ENCODE measurements at regions not wholly inside any gene's neighbourhood (a gene's known extent, or its start where the extent isn't known, plus 50 kb on each side); places are given as distances from the start of the nearest gene placed in this dataset.

GRCh38 chr1:208503787-208504186, 259.6 kb upstream of the PLXNA2 start (continued):
- TF ChIP-seq ZNF462 (CRISPR knock-in tag; IDR thresholded peaks at IDR 0.05) (no peak), POLR2AphosphoS5 (IDR thresholded peaks at IDR 0.05; ENCODE audit: low read depth) (no peak)

DNA sequence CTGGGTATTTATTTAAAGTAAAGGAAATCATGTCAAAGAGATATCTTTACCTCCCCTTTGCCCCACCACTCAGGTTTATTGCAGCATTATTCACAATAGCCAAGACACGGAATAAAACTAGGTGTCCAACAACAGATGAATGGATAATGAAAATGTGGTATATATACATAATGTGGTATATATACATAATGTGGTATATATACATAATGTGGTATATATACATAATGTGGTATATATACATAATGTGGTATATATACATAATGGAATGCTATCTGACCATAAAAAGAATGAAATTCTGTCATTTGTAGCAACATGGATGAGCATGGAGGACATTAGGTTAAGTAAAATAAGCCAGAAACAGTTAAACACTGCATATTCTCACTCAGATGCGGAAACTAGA, 262.6 kb upstream of the PLXNA2 start:
- ATAC-seq (no peak), DNase-seq (ENCODE audit: low spot score) (no peak)
- Mint-ChIP-seq H3K4me1 (peaks cover 6% of the 10 kb centered on the region; the same call in 2 of the 3 replicates), H3K36me3 (ENCODE audit: low read depth) (no peaks in the 10 kb centered on the region), H3K27ac (no peak overlapping the region), H3K27me3 (ENCODE audit: insufficient read depth, low read depth, poor library complexity) (no peaks in the 10 kb centered on the region), H3K9me3 (no peaks in the 10 kb centered on the region), H3K4me3 (no peak overlapping the region)
- no peaks in the 10 kb centered on the region for H3K36me3 ChIP-seq (ENCODE audit: insufficient read depth)
- H3K27ac ChIP-seq (ENCODE audit: low read depth): no peak overlapping the region
- H3K4me2 ChIP-seq: no peak overlapping the region
- H3K9me2 ChIP-seq (ENCODE audit: insufficient read depth): no peaks in the 10 kb centered on the region
- no peak overlapping the region for H3K4me3 ChIP-seq
- H2AFZ ChIP-seq: no peak overlapping the region
- H3K4me1 ChIP-seq (ENCODE audit: insufficient read depth): no peaks in the 10 kb centered on the region
- no peaks in the 10 kb centered on the region for H3F3A ChIP-seq (replicated peaks; ENCODE audit: low read depth)
- H3K27me3 ChIP-seq (ENCODE audit: insufficient read depth): no peaks in the 10 kb centered on the region
- no peaks in the 10 kb centered on the region for H3K79me2 ChIP-seq (replicated peaks; ENCODE audit: insufficient read depth)
- no peaks in the 10 kb centered on the region for H4K20me1 ChIP-seq (replicated peaks; ENCODE audit: insufficient read depth)
- no peak for TF ChIP-seq CREB1 (CRISPR knock-in tag; IDR thresholded peaks at IDR 0.05; ENCODE audit: low read depth)

- no peaks in the 10 kb centered on the region for H3K79me2 ChIP-seq (replicated peaks; ENCODE audit: insufficient read depth)
- no peaks in the 10 kb centered on the region for H3F3A ChIP-seq (replicated peaks; ENCODE audit: low read depth)
- H3K27ac ChIP-seq (ENCODE audit: low read depth): no peak overlapping the region
- H3K27ac Mint-ChIP-seq: no peak overlapping the region
- no peaks in the 10 kb centered on the region for H3K36me3 Mint-ChIP-seq (ENCODE audit: low read depth)
- DNase-seq (ENCODE audit: low spot score) (no peak), ATAC-seq (no peak)
- no peaks in the 10 kb centered on the region for H3K27me3 Mint-ChIP-seq (ENCODE audit: insufficient read depth, low read depth, poor library complexity)
- no peaks in the 10 kb centered on the region for H3K27me3 ChIP-seq (ENCODE audit: insufficient read depth)
- no peak overlapping the region for H3K4me2 ChIP-seq
- peaks cover 6% of the 10 kb centered on the region; the same call in 2 of the 3 replicates for H3K4me1 Mint-ChIP-seq
- no peaks in the 10 kb centered on the region for H3K4me1 ChIP-seq (ENCODE audit: insufficient read depth)
- H3K4me3 ChIP-seq: no peak overlapping the region
- no peaks in the 10 kb centered on the region for H3K36me3 ChIP-seq (ENCODE audit: insufficient read depth)
- no peak overlapping the region for H2AFZ ChIP-seq
- H3K4me3 Mint-ChIP-seq: no peak overlapping the region
- no peaks in the 10 kb centered on the region for H4K20me1 ChIP-seq (replicated peaks; ENCODE audit: insufficient read depth)
- H3K9me2 ChIP-seq (ENCODE audit: insufficient read depth): no peaks in the 10 kb centered on the region
- no peaks in the 10 kb centered on the region for H3K9me3 Mint-ChIP-seq
- TF ChIP-seq ETS1 (IDR thresholded peaks at IDR 0.05): no peak
- no peak for TF ChIP-seq POLR2AphosphoS5 (IDR thresholded peaks at IDR 0.05; ENCODE audit: low read depth)
Measured at GRCh38 chr1:208509072-208509471, 264.9 kb upstream of the PLXNA2 start.

All from GM23338 (cell line).